Activated gamma-delta T cell treated with Interleukin-2 at 50 U/mL for 16 hours (primary cell): ENCODE measurements at regions not wholly inside any gene's neighbourhood (a gene's known extent, or its start where the extent isn't known, plus 50 kb on each side); places are given as distances from the start of the nearest gene placed in this dataset.

Source experiments
- DNase-seq: peaks from one replicate; pipeline ENCODE4 v3.0.0-alpha.2; 2020

GRCh38 chr6:20028143-20028542 is 184.1 kb downstream of the MBOAT1 start:
- no peak for DNase-seq

GRCh38 chr6:20028562-20028961 is 183.7 kb downstream of the MBOAT1 start:
- no peak for DNase-seq

GRCh38 chr6:20029979-20030378 is 182.3 kb downstream of the MBOAT1 start:
- no peak for DNase-seq

GRCh38 chr6:20031342-20031741 is 180.9 kb downstream of the MBOAT1 start:
- DNase-seq, result no peak

GRCh38 chr6:20033697-20034407 is 178.4 kb downstream of the MBOAT1 start:
- DNase-seq, result no peak

- no peak for DNase-seq
Measured at GRCh38 chr6:20034408-20034769, 177.9 kb downstream of the MBOAT1 start.

GRCh38 chr6:20036141-20036677 is 176.1 kb downstream of the MBOAT1 start:
- DNase-seq, result no peak

- no peak for DNase-seq
Measured at GRCh38 chr6:20038410-20039204, 173.7 kb downstream of the MBOAT1 start.

GRCh38 chr6:20044883-20045282 is 167.4 kb downstream of the MBOAT1 start:
- no peak for DNase-seq
